HG03139 (cell line): ENCODE measurements at regions not wholly inside any gene's neighbourhood (a gene's known extent, or its start where the extent isn't known, plus 50 kb on each side); places are given as distances from the start of the nearest gene placed in this dataset.

ENCODE experiments used
- ATAC-seq: cut with Tn5 transposase; IDR thresholded peaks from one replicate; pipeline ENCODE4 v1.9.1; 2021; ENCODE audit not compliant: unreplicated experiment

- peak; percentile 87 for ATAC-seq
Observed at GRCh38 chr20:22333885-22334545, 250.4 kb downstream of the FOXA2 start.

DNA sequence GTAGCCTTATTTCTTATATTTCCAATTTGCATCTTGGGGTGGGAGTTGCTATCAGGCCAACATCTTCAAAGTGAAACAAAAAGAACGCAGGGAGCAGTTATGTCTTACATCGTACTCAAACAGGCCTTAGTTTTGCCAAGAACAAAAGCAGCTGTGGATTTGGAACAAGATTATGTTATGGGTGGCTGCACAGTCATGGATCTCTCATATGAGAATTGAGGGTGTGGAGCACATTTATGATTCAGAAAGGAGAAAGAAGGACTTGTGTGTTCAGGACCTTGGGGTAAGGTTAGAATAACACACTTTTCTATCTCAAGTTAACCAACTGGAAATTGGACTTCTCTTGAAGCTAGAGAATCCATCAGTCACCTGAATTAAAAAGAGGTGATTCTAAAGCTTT lies 259.9 kb downstream of the FOXA2 start:
- ATAC-seq: no peak

DNA sequence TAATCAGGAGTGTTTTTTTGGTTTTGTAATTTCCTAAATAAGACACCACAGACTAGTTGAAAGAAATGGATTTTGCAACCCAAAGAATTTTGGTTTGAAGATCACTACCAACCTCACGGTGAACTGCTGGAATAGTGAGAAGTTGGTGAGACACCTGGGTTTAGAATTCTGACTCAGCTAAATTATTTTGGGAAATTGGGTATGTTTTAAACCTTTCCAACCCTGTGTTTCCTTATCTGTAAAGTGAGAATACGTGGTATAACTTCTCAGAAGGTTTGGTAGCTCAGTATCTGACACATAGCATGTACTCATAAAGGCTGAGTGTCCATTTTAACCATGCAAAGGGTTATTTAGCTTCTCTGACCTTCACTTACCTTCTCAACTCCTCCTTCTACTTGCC lies 261.9 kb downstream of the FOXA2 start:
- no peak for ATAC-seq

GRCh38 chr20:22321191-22321590 lies 263.2 kb downstream of the FOXA2 start:
- no peak for ATAC-seq

- ATAC-seq: no peak
Observed at GRCh38 chr20:22320245-22320915, 264.0 kb downstream of the FOXA2 start.

DNA sequence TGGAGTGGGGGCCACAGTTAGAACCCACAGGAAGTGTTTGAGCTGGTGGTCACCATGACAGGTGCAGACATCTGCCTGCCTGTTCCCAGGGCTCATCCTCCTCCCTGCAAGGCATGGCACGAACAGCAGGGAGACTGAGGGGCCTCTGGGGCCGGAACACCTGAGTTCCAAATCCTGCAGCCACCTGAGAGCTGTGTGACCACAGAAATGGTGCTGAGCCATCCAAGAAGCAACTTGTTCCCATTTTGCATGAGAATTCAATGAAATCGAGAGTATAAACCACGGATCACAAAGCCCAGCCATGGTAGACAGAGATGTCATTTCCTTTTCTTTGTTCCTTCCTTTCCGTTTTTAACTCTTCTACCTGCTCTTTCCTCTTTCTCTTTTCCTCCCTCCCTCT lies 268.6 kb downstream of the FOXA2 start:
- ATAC-seq: no peak

DNA sequence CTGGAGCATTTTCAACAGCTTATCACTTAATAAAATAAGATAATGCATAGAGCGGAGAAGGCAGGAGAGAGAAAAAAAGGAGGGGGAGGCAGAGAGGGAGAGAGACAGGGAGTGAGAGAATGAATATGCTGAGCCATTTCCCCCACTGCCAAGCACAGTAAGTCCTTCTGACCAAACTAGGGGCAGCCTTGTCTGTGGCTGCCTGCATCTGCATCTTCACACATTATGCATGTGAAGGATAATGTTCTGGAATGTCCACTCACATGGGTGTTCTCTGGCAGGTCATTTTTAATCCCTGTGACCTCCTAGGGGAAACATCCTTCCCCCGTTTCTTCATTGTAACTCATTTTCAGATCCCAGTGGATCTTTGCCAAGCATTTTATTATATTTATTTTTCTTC lies 269.3 kb downstream of the FOXA2 start:
- no peak for ATAC-seq

DNA sequence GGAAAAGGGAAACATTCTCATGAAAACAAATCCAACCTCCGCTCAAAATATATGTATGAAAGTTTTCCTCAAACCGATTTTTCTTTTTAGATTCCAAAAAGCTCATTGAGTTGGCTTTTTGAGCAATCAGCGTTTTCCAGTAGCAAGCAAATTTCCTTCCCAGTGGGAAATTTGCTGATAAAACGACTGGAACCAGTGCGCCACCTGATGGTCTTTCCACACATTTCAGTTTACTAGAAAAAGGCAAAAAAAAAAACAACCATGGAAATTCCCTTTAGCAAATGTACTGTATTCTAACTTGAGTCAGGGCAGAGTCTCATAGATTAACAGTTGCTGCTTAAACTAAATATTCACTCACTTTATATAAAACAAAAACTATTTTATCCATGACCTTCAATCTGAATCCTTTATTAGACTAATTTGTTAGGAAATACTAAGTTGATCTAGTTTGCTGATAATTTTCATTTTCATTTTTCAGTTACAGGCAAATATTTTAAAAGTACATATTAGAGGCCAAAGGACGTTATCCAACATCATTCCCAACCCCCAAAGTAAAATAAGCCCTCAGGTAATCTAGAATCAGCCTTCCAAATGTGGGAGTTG lies 271.5 kb downstream of the FOXA2 start:
- no peak for ATAC-seq

GRCh38 chr20:22308934-22309333 lies 275.4 kb downstream of the FOXA2 start:
- no peak for ATAC-seq

GRCh38 chr20:22307409-22307808 lies 277.0 kb downstream of the FOXA2 start:
- ATAC-seq: no peak

DNA sequence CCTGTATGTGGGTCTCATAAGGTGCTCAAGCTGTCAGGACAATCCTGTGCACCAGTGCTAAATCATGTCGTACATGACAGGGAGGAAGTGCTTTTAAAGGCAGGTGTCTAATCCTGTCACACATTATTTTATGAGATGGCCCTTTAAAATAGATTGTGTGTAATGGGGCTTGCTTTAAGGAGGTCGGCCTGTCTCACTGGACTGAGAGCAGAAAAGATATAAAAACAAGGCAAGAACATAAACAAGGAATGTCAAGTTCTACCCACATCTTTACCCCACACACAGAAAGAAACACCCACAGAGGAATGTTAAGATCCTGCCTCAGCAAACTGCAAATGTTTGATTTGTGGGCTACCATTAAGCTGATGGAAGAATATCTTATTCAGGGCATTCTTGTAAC lies 279.0 kb downstream of the FOXA2 start:
- ATAC-seq: no peak

- ATAC-seq: no peak
Observed at GRCh38 chr20:22303523-22303922, 280.8 kb downstream of the FOXA2 start.

DNA sequence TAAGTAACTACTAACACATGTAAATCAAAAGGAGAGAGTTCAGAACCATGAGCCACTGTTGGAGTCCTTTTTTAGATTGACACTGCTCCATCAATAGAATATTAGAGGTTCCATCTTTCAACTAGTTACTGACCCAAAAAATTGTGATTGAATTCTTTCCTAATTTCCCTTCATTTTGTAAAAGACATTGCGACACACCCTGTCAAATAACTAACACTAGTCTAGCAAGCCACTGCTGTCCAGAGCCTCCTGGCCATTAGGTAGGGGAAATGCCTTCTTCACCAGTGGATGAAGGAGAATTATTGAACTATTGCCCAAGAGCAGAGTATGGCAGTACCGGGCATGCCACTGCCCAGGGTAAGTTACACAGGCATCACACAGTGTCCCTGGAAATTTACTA lies 282.3 kb downstream of the FOXA2 start:
- no peak for ATAC-seq

- no peak for ATAC-seq
Observed at GRCh38 chr20:22293886-22294285, 290.5 kb downstream of the FOXA2 start.

DNA sequence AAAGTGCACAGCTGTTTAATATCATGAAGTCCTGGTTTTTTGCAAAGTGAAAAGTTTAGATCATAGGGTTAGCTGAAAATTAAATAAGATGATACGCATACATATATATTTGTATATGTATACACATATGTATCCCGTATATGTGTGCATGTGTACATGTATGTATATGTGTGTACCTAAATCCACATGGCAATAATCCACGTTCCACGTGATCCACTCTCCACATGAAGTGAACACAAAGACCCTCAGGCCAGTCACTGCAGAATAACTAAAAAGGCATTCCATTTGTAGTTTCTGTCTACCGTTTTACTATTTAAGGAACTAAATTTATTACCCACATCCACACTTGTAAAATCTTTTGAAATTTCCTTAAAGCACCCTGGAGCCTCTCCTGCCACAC lies 294.9 kb downstream of the FOXA2 start:
- no peak for ATAC-seq

- no peak for ATAC-seq
Observed at GRCh38 chr20:22288957-22289356, 295.4 kb downstream of the FOXA2 start.

DNA sequence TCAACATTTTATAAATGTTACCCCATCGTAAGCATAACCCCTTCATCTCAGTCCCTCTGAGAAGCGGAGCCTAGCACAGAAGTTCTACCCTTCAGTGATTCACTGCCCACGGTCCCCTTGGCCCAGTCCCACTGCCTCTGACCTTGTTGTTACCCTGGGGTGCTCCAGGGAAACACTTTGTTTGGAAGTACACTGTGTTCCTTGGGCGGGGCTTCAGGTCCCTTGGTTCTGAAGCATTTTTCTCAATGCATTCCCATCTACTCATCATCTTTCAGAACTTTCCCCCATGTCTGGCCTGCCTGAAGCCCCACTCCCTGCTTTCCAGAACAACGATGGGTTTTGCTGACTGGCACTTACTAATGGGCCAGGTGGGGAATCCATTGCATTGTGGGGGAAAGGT lies 296.2 kb downstream of the FOXA2 start:
- ATAC-seq: no peak

DNA sequence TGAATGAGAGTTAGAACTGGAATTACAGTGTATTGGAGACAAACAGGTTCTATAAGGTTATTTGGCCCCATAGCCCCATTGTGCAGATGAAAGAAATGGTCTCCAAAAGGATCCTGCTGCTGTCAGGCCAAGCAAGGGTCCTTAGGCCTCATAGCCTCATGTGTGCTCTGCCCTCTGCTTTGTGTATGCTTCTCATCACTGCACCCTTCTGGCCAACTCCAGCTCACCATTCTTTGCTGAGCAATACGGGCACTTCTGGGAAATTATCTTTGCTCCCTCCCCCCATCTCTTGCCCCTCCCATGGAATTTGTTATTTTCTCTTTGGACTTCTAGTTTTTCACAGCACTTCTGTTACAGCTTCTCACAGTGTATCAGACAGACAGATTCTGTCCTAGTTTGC lies 298.8 kb downstream of the FOXA2 start:
- ATAC-seq: no peak

GRCh38 chr20:22282696-22283095 lies 301.7 kb downstream of the FOXA2 start:
- ATAC-seq: no peak

DNA sequence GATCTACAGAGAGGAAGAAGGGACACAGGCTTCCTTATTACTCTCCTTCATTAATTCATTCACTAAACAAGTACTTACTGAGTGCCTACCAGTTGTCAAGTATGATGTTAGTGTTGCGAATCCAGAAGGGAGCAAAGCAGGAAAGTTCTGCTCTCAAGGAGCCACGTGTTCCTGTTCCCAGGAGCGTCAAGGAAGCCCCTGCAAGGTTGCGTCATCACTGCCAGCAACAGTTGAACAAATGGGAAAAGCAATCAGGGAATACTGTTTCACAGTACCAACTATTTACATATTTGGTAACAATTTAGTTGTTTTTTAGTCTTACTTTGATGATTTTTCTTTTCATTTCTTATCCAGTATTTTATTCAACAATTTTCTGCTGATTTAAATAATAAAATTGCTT lies 310.0 kb downstream of the FOXA2 start:
- no peak for ATAC-seq

GRCh38 chr20:22268675-22269074 lies 315.7 kb downstream of the FOXA2 start:
- ATAC-seq: no peak

GRCh38 chr20:22264917-22265316 lies 319.5 kb downstream of the FOXA2 start:
- ATAC-seq: no peak

- ATAC-seq: no peak
Observed at GRCh38 chr20:22260506-22260905, 323.9 kb downstream of the FOXA2 start.
